ENCODE measurements at regions not wholly inside any gene's neighbourhood (a gene's known extent, or its start where the extent isn't known, plus 50 kb on each side); places are given as distances from the start of the nearest gene placed in this dataset.

GRCh38 chr20:19098806-19099578 is 113.5 kb upstream of the SLC24A3 start:
- no peak for TF ChIP-seq CTCF (IDR thresholded peaks at IDR 0.05; ENCODE audit: low read depth, low read length)
- no peak for TF ChIP-seq MYC (IDR thresholded peaks at IDR 0.05; ENCODE audit: low read depth, low read length)
- TF ChIP-seq POLR2A (IDR thresholded peaks at IDR 0.05; ENCODE audit: extremely low read depth, insufficient read length) = no peak
- no peak for TF ChIP-seq MAX (IDR thresholded peaks at IDR 0.05; ENCODE audit: low read depth, low read length)
- DNase-seq (ENCODE audit: low read depth) = no peak
- H3K4me3 ChIP-seq (ENCODE audit: low read depth, low read length) = no peak overlapping the region

GRCh38 chr20:19099596-19100545 is 112.6 kb upstream of the SLC24A3 start:
- no peak overlapping the region for H3K4me3 ChIP-seq (ENCODE audit: low read depth, low read length)
- no peak for TF ChIP-seq POLR2A (IDR thresholded peaks at IDR 0.05; ENCODE audit: extremely low read depth, insufficient read length)
- TF ChIP-seq MYC (IDR thresholded peaks at IDR 0.05; ENCODE audit: low read depth, low read length) = no peak
- TF ChIP-seq MAX (IDR thresholded peaks at IDR 0.05; ENCODE audit: low read depth, low read length) = no peak
- no peak for TF ChIP-seq CTCF (IDR thresholded peaks at IDR 0.05; ENCODE audit: low read depth, low read length)
- DNase-seq (ENCODE audit: low read depth) = no peak

GRCh38 chr20:19100975-19101374 is 111.5 kb upstream of the SLC24A3 start:
- no peak overlapping the region for H3K4me3 ChIP-seq (ENCODE audit: low read depth, low read length)
- TF ChIP-seq POLR2A (IDR thresholded peaks at IDR 0.05; ENCODE audit: extremely low read depth, insufficient read length) = no peak
- TF ChIP-seq MYC (IDR thresholded peaks at IDR 0.05; ENCODE audit: low read depth, low read length) = no peak
- TF ChIP-seq MAX (IDR thresholded peaks at IDR 0.05; ENCODE audit: low read depth, low read length) = no peak
- no peak for TF ChIP-seq CTCF (IDR thresholded peaks at IDR 0.05; ENCODE audit: low read depth, low read length)
- no peak for DNase-seq (ENCODE audit: low read depth)

- no peak overlapping the region for H3K4me3 ChIP-seq (ENCODE audit: low read depth, low read length)
- no peak for DNase-seq (ENCODE audit: low read depth)
- no peak for TF ChIP-seq MAX (IDR thresholded peaks at IDR 0.05; ENCODE audit: low read depth, low read length)
These were observed 108.3 kb upstream of the SLC24A3 start for GRCh38 chr20:19104186-19104585.

- no peak for TF ChIP-seq CTCF (IDR thresholded peaks at IDR 0.05; ENCODE audit: low read depth, low read length)
- no peak for TF ChIP-seq MAX (IDR thresholded peaks at IDR 0.05; ENCODE audit: low read depth, low read length)
- no peak for TF ChIP-seq MYC (IDR thresholded peaks at IDR 0.05; ENCODE audit: low read depth, low read length)
- no peak for TF ChIP-seq POLR2A (IDR thresholded peaks at IDR 0.05; ENCODE audit: extremely low read depth, insufficient read length)
- no peak for DNase-seq (ENCODE audit: low read depth)
- H3K4me3 ChIP-seq (ENCODE audit: low read depth, low read length) = no peak overlapping the region
These were observed 104.3 kb upstream of the SLC24A3 start for GRCh38 chr20:19108155-19108554.

GRCh38 chr20:19110285-19110684 is 102.2 kb upstream of the SLC24A3 start:
- H3K4me3 ChIP-seq (ENCODE audit: low read depth, low read length) = no peak overlapping the region
- no peak for TF ChIP-seq CTCF (IDR thresholded peaks at IDR 0.05; ENCODE audit: low read depth, low read length)
- TF ChIP-seq MYC (IDR thresholded peaks at IDR 0.05; ENCODE audit: low read depth, low read length) = no peak
- TF ChIP-seq MAX (IDR thresholded peaks at IDR 0.05; ENCODE audit: low read depth, low read length) = no peak
- no peak for TF ChIP-seq POLR2A (IDR thresholded peaks at IDR 0.05; ENCODE audit: extremely low read depth, insufficient read length)
- no peak for DNase-seq (ENCODE audit: low read depth)

All from NB4 (cell line).